D721Med (cell line): ENCODE measurements at regions not wholly inside any gene's neighbourhood (a gene's known extent, or its start where the extent isn't known, plus 50 kb on each side); places are given as distances from the start of the nearest gene placed in this dataset.
"Not testable (repeated sequence)": the region's sequence is repeated elsewhere in the genome, so short reads cannot be mapped to it uniquely, and the experiment has no call there.

ENCODE experiments used
- DNase-seq: peaks from one replicate; pipeline ENCODE4 v3.0.0; 2011; ENCODE audit warnings: low spot score; ENCODE audit not compliant: insufficient read length
- FAIRE-seq: peaks from 2 replicates; lab custom pipeline; 2011; peaks lifted over from hg19 to GRCh38; lab: Jason Lieb, UNC
- TF ChIP-seq, protein P1 (sequence below): IDR thresholded peaks from 2 replicates; pipeline ENCODE4 v1.5.1; 2012; ENCODE audit warnings: mild to moderate bottlenecking, control low read depth; ENCODE audit not compliant: insufficient read depth; ENCODE audit errors: missing control alignments

- no peak for FAIRE-seq
- no peak for DNase-seq
- TF ChIP-seq, protein P1, sequence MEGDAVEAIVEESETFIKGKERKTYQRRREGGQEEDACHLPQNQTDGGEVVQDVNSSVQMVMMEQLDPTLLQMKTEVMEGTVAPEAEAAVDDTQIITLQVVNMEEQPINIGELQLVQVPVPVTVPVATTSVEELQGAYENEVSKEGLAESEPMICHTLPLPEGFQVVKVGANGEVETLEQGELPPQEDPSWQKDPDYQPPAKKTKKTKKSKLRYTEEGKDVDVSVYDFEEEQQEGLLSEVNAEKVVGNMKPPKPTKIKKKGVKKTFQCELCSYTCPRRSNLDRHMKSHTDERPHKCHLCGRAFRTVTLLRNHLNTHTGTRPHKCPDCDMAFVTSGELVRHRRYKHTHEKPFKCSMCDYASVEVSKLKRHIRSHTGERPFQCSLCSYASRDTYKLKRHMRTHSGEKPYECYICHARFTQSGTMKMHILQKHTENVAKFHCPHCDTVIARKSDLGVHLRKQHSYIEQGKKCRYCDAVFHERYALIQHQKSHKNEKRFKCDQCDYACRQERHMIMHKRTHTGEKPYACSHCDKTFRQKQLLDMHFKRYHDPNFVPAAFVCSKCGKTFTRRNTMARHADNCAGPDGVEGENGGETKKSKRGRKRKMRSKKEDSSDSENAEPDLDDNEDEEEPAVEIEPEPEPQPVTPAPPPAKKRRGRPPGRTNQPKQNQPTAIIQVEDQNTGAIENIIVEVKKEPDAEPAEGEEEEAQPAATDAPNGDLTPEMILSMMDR = no peak
Measured at GRCh38 chr12:9326085-9326484, 117.9 kb upstream of the PZP start.

DNA sequence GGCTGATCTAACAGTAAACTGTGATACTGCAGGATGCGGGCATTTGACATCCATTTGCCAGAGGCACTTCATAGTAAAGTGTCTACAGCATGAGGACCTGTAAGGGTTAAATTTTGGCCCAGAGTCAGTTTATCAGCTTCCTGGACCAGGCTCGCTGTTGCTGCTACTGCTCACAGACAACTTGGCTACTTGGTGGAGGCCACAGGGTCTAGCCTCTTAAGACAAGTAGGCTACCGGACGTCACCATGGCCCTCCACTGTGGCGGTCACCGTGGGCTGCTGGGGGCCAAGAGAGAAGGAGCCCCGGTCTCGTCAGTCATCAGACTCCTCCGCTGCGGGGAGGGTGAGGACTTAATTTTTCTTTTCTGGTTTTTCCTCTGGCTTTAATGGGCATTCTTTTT is 117.3 kb upstream of the PZP start:
- no peak for FAIRE-seq
- DNase-seq = no peak
- TF ChIP-seq, protein P1 = no peak

- FAIRE-seq = no peak
- DNase-seq = no peak
- TF ChIP-seq, protein P1 = no peak
Measured at GRCh38 chr12:9324782-9325181, 116.6 kb upstream of the PZP start.

DNA sequence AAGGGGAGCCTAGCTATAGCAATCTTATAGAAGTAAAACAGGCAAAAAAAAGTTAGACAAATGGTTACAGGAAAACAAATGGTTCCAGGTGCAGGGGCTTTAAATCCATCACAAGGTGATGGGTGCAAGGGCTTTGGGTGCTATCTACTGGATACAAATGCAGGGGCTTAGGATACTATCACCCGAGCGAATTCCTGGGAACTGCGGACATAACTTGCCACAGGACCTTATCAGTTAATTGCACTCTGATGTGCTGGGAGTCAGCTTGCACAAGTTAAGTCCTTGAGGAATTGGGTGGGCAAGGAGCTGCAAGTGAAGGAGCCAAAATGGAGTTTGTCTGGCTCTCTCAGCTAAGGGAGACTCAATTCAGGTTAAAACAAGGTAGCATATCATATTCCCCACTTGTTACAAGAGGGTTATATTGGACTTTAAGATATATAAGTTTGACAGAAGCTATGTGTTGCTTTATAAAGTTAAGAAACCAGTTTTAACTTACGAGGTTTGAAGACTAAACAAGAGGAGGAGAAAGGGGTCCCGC is 115.0 kb upstream of the PZP start:
- DNase-seq (no peak), FAIRE-seq (no peak)
- TF ChIP-seq, protein P1 = no peak

GRCh38 chr12:9319842-9320173 is 111.6 kb upstream of the PZP start:
- DNase-seq (no peak), FAIRE-seq (no peak)
- TF ChIP-seq, protein P1 = no peak

- FAIRE-seq = no peak
- TF ChIP-seq, protein P1 = peak; percentile 16
- DNase-seq = no peak
Measured at GRCh38 chr12:9319044-9319841, 111.0 kb upstream of the PZP start.

DNA sequence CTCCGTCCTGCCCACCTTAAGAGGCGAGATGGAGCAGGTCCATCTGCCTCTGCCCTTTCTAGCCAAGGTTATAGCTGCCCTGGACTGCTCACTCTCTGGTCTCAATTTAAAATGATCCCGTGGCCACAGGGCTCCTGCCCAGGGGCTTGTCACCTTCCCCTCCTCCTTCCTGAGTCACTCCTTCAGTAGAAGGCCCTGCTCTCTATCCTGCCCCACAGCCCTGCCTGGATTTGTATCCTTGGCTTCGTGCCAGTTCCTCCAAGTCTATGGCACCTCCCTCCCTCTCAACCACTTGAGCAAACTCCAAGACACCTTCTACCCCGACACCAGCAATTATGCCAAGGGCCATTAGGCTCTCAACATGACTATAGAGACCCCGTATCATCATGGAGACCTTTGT is 105.3 kb upstream of the PZP start:
- not testable (repeated sequence) for DNase-seq, FAIRE-seq

- FAIRE-seq, DNase-seq: not testable (repeated sequence)
Measured at GRCh38 chr12:9312406-9313392, 104.5 kb upstream of the PZP start.

GRCh38 chr12:9311454-9311853 is 103.3 kb upstream of the PZP start:
- not testable (repeated sequence) for FAIRE-seq, DNase-seq

DNA sequence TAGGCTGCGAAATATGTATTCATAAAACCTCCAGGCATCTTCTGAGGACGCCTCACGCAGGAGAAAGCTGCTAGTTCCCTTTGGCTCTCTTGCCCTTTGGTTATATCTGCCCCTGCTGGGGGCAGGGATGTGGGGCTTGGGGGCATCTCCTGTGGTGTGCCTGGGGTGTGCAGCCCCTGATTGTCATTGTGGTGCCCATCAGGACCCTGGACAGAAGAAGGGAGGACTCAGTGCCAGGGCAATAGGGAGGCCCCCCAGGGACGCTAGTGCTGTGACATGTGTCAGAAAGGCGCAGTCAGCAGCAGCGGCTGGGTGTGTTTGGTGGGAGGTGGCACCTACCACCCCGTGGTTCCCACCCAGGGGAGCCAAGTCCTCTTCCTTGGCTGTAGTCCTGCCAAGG is 102.5 kb upstream of the PZP start:
- not testable (repeated sequence) for DNase-seq, FAIRE-seq

- not testable (repeated sequence) for DNase-seq, FAIRE-seq
Measured at GRCh38 chr12:9309749-9310148, 101.6 kb upstream of the PZP start.
